ENCODE measurements at regions not wholly inside any gene's neighbourhood (a gene's known extent, or its start where the extent isn't known, plus 50 kb on each side); places are given as distances from the start of the nearest gene placed in this dataset.

DNA sequence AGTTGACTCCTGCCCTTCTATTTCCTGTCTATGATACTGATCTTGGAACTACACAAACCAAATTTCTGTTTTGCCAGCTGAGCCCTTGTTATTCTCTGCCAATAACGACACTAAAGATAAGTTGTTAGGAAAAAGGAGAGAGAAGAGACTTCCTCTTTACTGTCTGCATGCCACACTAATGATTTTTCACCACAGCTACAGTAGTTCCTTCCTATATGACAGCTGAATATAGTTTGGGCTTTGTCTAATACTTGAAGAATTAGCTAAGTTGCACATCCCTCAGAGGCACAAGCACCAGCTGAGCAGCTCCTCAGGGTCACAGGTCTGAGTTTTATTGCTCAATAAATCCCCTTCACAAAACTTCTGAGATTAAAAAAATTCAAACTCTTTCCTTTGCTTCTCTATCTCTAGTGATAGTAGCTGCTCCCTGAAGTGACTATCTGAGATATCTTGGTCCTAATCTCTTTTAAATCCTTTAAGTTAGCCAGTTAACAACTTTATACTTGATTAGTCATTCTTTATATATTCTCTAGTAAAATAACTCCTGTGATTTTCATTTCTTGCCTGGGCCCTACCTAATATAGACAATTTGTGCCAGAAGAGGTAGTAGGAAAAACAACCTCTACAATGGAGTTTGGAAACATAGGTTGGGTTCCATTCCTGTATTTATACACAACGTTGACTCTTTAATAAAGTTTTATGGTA lies 253.0 kb upstream of the CNTNAP5 start:
- intact Hi-C loops (cut with micrococcal nuclease; ENCODE audit: unreplicated experiment) (no loop called here), in situ Hi-C loops (cut with HindIII; ENCODE audit: low pct_unique_long_range_greater_than_20kb, low sequenced_read_pairs) (no loop called here)
- Histone ChIP-seq H3K9me3 (ENCODE audit: control insufficient read depth, insufficient read depth, low read depth, low read length) (no peaks in the 10 kb centered on the region), H3K4me3 (ENCODE audit: low read depth in 2 of 2, low read length in 2 of 2) (no peak overlapping the region), H3K4me1 (ENCODE audit: control insufficient read depth, insufficient read depth, low read length) (no peaks in the 10 kb centered on the region), H3K27ac (ENCODE audit: low read length) (no peak overlapping the region), H3K27me3 (ENCODE audit: control insufficient read depth, insufficient read depth, low read length) (no peaks in the 10 kb centered on the region), H3K36me3 (ENCODE audit: control insufficient read depth, insufficient read depth, low read length) (no peaks in the 10 kb centered on the region)
- ChIA-PET CTCF (no interaction called here), POLR2A (no interaction called here)
- no TSS peak for BruUV-seq (replicated peaks)
- ATAC-seq, result no peak
- no peak for DNase-seq (ENCODE audit: low read depth, low spot score)
- no peak for TF ChIP-seq SIN3A (IDR thresholded peaks at IDR 0.05; ENCODE audit: borderline replicate concordance, insufficient read depth, low read depth, low read length)
- TF ChIP-seq TCF7L2 (IDR thresholded peaks at IDR 0.05; ENCODE audit: low read depth, low read length), result no peak
- TF ChIP-seq POLR2AphosphoS5 (IDR thresholded peaks at IDR 0.05; ENCODE audit: low read depth, low read length), result no peak
- TF ChIP-seq, protein P1, sequence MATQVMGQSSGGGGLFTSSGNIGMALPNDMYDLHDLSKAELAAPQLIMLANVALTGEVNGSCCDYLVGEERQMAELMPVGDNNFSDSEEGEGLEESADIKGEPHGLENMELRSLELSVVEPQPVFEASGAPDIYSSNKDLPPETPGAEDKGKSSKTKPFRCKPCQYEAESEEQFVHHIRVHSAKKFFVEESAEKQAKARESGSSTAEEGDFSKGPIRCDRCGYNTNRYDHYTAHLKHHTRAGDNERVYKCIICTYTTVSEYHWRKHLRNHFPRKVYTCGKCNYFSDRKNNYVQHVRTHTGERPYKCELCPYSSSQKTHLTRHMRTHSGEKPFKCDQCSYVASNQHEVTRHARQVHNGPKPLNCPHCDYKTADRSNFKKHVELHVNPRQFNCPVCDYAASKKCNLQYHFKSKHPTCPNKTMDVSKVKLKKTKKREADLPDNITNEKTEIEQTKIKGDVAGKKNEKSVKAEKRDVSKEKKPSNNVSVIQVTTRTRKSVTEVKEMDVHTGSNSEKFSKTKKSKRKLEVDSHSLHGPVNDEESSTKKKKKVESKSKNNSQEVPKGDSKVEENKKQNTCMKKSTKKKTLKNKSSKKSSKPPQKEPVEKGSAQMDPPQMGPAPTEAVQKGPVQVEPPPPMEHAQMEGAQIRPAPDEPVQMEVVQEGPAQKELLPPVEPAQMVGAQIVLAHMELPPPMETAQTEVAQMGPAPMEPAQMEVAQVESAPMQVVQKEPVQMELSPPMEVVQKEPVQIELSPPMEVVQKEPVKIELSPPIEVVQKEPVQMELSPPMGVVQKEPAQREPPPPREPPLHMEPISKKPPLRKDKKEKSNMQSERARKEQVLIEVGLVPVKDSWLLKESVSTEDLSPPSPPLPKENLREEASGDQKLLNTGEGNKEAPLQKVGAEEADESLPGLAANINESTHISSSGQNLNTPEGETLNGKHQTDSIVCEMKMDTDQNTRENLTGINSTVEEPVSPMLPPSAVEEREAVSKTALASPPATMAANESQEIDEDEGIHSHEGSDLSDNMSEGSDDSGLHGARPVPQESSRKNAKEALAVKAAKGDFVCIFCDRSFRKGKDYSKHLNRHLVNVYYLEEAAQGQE (IDR thresholded peaks at IDR 0.05; ENCODE audit: insufficient read depth in 1 of 2, low read depth in 2 of 2, low read length in 1 of 2), result no peak
- TF ChIP-seq, protein P2, sequence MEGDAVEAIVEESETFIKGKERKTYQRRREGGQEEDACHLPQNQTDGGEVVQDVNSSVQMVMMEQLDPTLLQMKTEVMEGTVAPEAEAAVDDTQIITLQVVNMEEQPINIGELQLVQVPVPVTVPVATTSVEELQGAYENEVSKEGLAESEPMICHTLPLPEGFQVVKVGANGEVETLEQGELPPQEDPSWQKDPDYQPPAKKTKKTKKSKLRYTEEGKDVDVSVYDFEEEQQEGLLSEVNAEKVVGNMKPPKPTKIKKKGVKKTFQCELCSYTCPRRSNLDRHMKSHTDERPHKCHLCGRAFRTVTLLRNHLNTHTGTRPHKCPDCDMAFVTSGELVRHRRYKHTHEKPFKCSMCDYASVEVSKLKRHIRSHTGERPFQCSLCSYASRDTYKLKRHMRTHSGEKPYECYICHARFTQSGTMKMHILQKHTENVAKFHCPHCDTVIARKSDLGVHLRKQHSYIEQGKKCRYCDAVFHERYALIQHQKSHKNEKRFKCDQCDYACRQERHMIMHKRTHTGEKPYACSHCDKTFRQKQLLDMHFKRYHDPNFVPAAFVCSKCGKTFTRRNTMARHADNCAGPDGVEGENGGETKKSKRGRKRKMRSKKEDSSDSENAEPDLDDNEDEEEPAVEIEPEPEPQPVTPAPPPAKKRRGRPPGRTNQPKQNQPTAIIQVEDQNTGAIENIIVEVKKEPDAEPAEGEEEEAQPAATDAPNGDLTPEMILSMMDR (IDR thresholded peaks at IDR 0.05), result no peak

DNA sequence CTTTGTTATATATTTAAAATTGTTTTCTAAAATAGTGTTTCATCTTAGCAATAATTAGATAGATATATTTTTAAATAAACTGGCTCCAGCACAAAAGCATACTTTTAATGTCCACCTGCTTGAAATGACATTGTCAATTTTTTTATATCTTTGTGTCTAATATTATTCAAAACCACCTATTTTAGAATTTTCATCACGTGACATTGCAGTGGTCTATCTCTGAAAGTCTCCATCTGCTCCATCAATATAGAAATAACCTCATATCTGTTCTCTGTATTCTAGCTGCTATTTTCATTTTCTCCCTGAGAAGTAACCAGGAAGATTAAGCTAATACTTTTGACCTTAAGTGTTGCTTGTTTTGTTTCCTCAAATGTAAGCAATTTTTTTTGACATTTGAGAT lies 248.0 kb upstream of the CNTNAP5 start:
- Histone ChIP-seq H3K27me3 (ENCODE audit: control insufficient read depth, insufficient read depth, low read length) (no peaks in the 10 kb centered on the region), H3K4me3 (ENCODE audit: low read depth in 2 of 2, low read length in 2 of 2) (no peak overlapping the region), H3K9me3 (ENCODE audit: control insufficient read depth, insufficient read depth, low read depth, low read length) (no peaks in the 10 kb centered on the region), H3K36me3 (ENCODE audit: control insufficient read depth, insufficient read depth, low read length) (no peaks in the 10 kb centered on the region), H3K27ac (ENCODE audit: low read length) (no peak overlapping the region), H3K4me1 (ENCODE audit: control insufficient read depth, insufficient read depth, low read length) (no peaks in the 10 kb centered on the region)
- ATAC-seq (no peak), DNase-seq (ENCODE audit: low read depth, low spot score) (no peak)
- no TSS peak for BruUV-seq (replicated peaks)
- POLR2A ChIA-PET, result no interaction called here
- CTCF ChIA-PET, result no interaction called here
- intact Hi-C loops (cut with micrococcal nuclease; ENCODE audit: unreplicated experiment), result no loop called here
- in situ Hi-C loops (cut with HindIII; ENCODE audit: low pct_unique_long_range_greater_than_20kb, low sequenced_read_pairs), result no loop called here
- TF ChIP-seq, protein P1 (IDR thresholded peaks at IDR 0.05; ENCODE audit: insufficient read depth in 1 of 2, low read depth in 2 of 2, low read length in 1 of 2), result no peak
- TF ChIP-seq SIN3A (IDR thresholded peaks at IDR 0.05; ENCODE audit: borderline replicate concordance, insufficient read depth, low read depth, low read length) (no peak), TCF7L2 (IDR thresholded peaks at IDR 0.05; ENCODE audit: low read depth, low read length) (no peak), POLR2AphosphoS5 (IDR thresholded peaks at IDR 0.05; ENCODE audit: low read depth, low read length) (no peak)
- TF ChIP-seq, protein P2 (IDR thresholded peaks at IDR 0.05), result no peak

Data from Panc1 (cell line).